AG09319 (cell line): ENCODE measurements at regions not wholly inside any gene's neighbourhood (a gene's known extent, or its start where the extent isn't known, plus 50 kb on each side); places are given as distances from the start of the nearest gene placed in this dataset.

Experiments used
- DNase-seq: peaks from one replicate; pipeline ENCODE4 v3.0.0-alpha.2; 2010; ENCODE audit warnings: low read depth; ENCODE audit errors: extremely low read depth
- CTCF ChIP-seq: IDR thresholded peaks from 2 replicates; pipeline ENCODE4 v1.5.1; 2011; ENCODE audit warnings: low read depth, mild to moderate bottlenecking, inconsistent platforms, low read length, moderate library complexity

- TF ChIP-seq CTCF, result no peak
- no peak for DNase-seq
Measured at GRCh38 chr6:67165606-67166005, 1458.6 kb upstream of the EYS start.

- TF ChIP-seq CTCF, result no peak
- DNase-seq, result no peak
Measured at GRCh38 chr6:67160820-67161219, 1453.8 kb upstream of the EYS start.

GRCh38 chr6:67141005-67141404 lies 1434.0 kb upstream of the EYS start:
- TF ChIP-seq CTCF, result no peak
- no peak for DNase-seq

- no peak for DNase-seq
- TF ChIP-seq CTCF, result no peak
Measured at GRCh38 chr6:67133973-67134372, 1426.9 kb upstream of the EYS start.

GRCh38 chr6:67131827-67132226 lies 1424.8 kb upstream of the EYS start:
- no peak for DNase-seq
- no peak for TF ChIP-seq CTCF

GRCh38 chr6:67129780-67130179 lies 1422.8 kb upstream of the EYS start:
- no peak for TF ChIP-seq CTCF
- DNase-seq, result no peak

- DNase-seq, result no peak
- TF ChIP-seq CTCF, result no peak
Measured at GRCh38 chr6:67127041-67127440, 1420.0 kb upstream of the EYS start.
